ENCODE measurements at regions not wholly inside any gene's neighbourhood (a gene's known extent, or its start where the extent isn't known, plus 50 kb on each side); places are given as distances from the start of the nearest gene placed in this dataset.

DNA sequence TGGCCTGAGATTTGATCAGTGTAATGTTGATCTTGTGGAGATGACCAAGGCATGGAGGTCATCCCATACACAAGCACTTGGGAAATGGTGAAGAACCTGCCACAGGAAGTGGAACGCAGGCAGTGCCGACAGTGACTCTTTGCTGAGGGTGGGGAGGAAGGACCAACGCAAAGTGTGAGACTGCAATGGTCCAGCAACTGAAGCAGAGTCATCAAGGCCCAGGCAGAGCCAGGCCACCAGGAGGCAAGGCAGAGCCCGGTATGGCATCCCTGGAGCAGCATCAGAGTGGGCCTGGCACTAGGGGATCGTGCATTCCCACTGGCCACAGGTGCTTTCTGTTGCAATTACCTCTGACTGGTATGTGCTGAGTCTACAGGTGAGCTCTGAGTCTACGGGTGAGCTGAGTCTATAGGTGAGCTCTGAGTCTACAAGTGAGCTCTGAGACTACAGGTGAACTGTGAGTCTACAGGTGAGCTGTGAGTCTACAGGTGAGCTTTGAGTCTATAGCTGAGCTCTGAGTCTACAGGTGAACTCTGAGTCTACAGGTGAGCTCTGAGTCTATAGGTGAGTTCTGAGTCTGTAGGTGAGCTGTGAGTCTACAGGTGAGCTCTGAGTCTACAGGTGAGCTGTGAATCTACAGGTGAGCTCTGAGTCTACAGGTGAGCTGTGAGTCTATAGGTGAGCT is 132.9 kb downstream of the KLF6 start:
- TF ChIP-seq, protein P1, sequence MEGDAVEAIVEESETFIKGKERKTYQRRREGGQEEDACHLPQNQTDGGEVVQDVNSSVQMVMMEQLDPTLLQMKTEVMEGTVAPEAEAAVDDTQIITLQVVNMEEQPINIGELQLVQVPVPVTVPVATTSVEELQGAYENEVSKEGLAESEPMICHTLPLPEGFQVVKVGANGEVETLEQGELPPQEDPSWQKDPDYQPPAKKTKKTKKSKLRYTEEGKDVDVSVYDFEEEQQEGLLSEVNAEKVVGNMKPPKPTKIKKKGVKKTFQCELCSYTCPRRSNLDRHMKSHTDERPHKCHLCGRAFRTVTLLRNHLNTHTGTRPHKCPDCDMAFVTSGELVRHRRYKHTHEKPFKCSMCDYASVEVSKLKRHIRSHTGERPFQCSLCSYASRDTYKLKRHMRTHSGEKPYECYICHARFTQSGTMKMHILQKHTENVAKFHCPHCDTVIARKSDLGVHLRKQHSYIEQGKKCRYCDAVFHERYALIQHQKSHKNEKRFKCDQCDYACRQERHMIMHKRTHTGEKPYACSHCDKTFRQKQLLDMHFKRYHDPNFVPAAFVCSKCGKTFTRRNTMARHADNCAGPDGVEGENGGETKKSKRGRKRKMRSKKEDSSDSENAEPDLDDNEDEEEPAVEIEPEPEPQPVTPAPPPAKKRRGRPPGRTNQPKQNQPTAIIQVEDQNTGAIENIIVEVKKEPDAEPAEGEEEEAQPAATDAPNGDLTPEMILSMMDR (IDR thresholded peaks at IDR 0.05; ENCODE audit: low read depth, low read length) = no peak

DNA sequence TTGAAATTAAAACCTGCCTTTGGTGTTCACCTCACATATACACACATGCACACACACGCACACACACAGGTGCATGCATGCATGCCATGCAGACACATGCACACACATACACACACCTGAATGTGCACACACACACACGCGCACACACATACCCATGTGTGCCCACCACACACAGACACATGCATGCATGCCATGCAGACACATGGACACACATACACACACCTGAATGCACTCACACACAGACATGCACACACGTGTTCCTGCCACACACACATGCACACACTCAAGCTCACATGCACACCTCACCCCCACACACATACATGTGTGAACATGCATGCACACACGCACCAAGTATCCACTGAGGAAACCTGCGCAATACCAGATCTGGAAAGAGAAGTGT is 136.4 kb downstream of the KLF6 start:
- TF ChIP-seq, protein P1 (IDR thresholded peaks at IDR 0.05; ENCODE audit: low read depth, low read length) = no peak
- DNase-seq (ENCODE audit: extremely low read depth, low read depth) = no peak

More for the DNA sequence above, 132.9 kb downstream of the KLF6 start:
- DNase-seq (ENCODE audit: extremely low read depth, low read depth) = no peak

DNA sequence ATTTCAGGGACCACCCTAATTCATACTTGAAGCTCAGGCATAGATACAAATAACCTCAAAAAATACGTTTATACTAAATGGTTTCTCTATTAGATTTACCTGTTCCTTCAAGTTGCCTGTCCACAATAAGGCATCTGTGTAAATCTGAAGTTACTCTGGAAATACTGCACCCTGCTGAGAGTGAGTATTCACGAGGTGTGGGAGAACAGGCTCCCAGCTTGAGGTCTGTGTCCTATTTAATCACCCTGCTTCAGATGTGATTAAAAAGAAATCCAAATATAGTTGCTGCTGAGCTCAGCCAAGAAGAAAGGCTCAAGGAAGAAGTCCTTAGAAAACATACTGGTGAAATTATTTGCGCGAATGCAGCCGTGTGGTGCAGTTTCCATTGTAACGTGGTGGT is 136.8 kb downstream of the KLF6 start:
- TF ChIP-seq, protein P1 (IDR thresholded peaks at IDR 0.05; ENCODE audit: low read depth, low read length) = no peak

DNA sequence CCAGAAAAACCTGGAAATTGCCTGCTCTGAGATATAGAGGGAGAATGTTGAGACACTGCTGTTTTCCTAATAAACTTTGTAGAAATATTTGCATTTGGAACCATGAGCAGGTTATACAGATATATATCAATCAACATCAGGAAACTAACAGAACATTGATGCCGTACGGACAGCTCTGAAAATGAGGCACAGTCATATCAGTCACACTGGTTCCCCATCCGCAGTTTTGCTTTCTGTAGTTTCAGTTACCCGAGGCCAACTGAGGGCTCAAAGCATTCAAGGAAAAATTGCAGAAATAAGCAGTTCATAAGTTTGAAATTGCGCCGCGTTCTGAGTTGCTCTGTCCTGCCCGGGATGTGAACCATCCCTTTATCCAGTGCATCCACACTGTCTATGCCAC is 137.9 kb downstream of the KLF6 start:
- TF ChIP-seq, protein P1 (IDR thresholded peaks at IDR 0.05; ENCODE audit: low read depth, low read length) = no peak
- DNase-seq (ENCODE audit: extremely low read depth, low read depth) = no peak

More for the DNA sequence above, 136.8 kb downstream of the KLF6 start:
- no peak for DNase-seq (ENCODE audit: extremely low read depth, low read depth)

DNA sequence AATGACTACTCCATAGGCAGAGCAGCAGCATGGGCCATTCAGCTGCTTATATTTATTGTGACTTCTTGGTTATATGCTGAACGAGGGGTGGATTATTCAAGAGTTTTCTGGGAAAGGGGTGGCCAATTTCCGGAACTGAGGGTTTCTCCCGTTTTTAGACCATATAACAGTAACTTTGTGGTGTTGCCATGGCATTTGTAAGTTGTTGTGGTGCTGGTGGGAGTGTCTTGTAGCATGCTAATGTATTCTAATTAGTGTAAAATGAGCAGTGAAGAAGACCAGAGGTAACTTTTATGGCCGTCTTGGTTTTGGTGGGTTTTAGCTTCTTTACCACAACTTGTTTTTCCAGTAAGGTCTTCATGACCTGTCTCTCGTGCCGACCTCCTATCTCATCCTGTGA is 139.6 kb downstream of the KLF6 start:
- TF ChIP-seq, protein P1 (IDR thresholded peaks at IDR 0.05; ENCODE audit: low read depth, low read length) = no peak
- DNase-seq (ENCODE audit: extremely low read depth, low read depth) = no peak

DNA sequence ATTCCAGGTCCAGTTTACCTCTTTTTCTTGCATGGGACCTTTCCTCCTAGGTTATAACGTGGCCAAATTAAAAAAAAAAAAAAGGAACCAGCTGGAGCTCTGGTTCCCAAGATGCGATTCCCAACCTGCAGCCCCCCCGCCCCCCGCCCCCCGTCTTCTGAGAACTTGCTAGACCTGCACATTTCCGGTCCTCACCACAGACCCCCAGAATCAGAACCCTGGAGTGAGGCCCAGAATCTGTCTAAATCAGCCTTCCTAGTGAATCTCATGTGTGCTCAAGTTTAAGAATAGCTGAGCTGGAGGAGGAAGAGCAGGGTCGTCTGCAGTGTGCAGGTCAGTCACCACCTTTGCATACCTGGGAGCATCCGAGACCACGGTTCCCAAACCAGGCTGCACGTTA is 144.2 kb downstream of the KLF6 start:
- no peak for DNase-seq (ENCODE audit: extremely low read depth, low read depth)
- TF ChIP-seq, protein P1 (IDR thresholded peaks at IDR 0.05; ENCODE audit: low read depth, low read length) = no peak

DNA sequence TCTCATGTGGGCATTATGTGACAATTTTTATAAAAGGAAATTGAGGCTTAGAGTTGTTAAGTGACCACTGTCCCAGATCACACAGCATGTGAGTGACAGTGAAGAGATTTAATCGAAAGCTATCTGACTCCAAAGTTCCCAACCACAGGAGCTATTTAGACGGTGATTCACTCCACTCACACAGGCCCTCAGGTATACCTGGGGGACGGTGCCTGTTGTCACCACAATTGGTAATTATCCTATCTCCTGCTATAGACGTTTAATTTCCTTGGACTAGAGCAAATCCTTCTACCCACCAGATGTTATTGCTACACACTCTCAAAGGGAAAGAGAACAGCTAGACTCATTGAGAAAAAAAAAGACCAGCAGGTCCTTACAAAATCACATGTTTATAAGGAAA is 145.5 kb downstream of the KLF6 start:
- DNase-seq (ENCODE audit: extremely low read depth, low read depth) = no peak
- TF ChIP-seq, protein P1 (IDR thresholded peaks at IDR 0.05; ENCODE audit: low read depth, low read length) = no peak
